ENCODE measurements at regions not wholly inside any gene's neighbourhood (a gene's known extent, or its start where the extent isn't known, plus 50 kb on each side); places are given as distances from the start of the nearest gene placed in this dataset.
A peak's percentile ranks its signal among the peaks of the same experiment; 100 is the strongest.

- Histone ChIP-seq H3K36me3 (ENCODE audit: low read depth) (no peaks in the 10 kb centered on the region), H3K27me3 (replicated peaks; ENCODE audit: insufficient read depth) (no peaks in the 10 kb centered on the region), H3K27ac (peak overlapping the region; percentile 14; the same call in 1 of the 2 replicates), H3K9me2 (ENCODE audit: insufficient read depth) (no peaks in the 10 kb centered on the region), H4K20me1 (ENCODE audit: insufficient read depth) (no peaks in the 10 kb centered on the region), H3K9ac (no peak overlapping the region), H3K79me2 (ENCODE audit: insufficient read depth) (no peaks in the 10 kb centered on the region), H3K4me2 (ENCODE audit: unreplicated experiment) (no peak overlapping the region), H3K4me1 (ENCODE audit: insufficient read depth) (peaks cover 19% of the 10 kb centered on the region), H2AFZ (no peak overlapping the region), H3K4me3 (no peak overlapping the region), H3K9me3 (ENCODE audit: low read depth) (no peaks in the 10 kb centered on the region), H3F3A (ENCODE audit: insufficient read depth) (0 out of 2 replicates have a peak, but pooled peaks cover 6% of the 10 kb centered on the region)
- peak; percentile 81 for DNase-seq
- in situ Hi-C loops (cut with MboI), result no loop called here
- TF ChIP-seq EZH2 (IDR thresholded peaks at IDR 0.05; ENCODE audit: insufficient read depth, poor library complexity, severe bottlenecking) (no peak), EZH2phosphoT487 (IDR thresholded peaks at IDR 0.05; ENCODE audit: insufficient read depth, low read depth) (no peak)
- 21 to 36% methylated on average over 2 of the region's 2 CpGs for WGBS, 2 experiments (ENCODE audit: low coverage in 1 of 2, low lambda C conversion rate in 2 of 2, missing lambda C conversion rate in 2 of 2)
Measured at GRCh38 chr2:8319219-8319618, 362.6 kb upstream of the ID2 start.

GRCh38 chr2:8320311-8321066, 361.4 kb upstream of the ID2 start:
- no peak overlapping the region for H3K27ac ChIP-seq

GRCh38 chr2:8322634-8323033, 359.2 kb upstream of the ID2 start:
- Histone ChIP-seq H3K27ac (no peak overlapping the region), H3K9ac (no peak overlapping the region), H3K4me1 (ENCODE audit: insufficient read depth) (peaks cover 14% of the 10 kb centered on the region), H3K9me2 (ENCODE audit: insufficient read depth) (no peaks in the 10 kb centered on the region), H3K27me3 (replicated peaks; ENCODE audit: insufficient read depth) (no peaks in the 10 kb centered on the region; the same call in 1 of the 2 replicates), H4K20me1 (ENCODE audit: insufficient read depth) (no peaks in the 10 kb centered on the region), H3K4me3 (no peak overlapping the region), H3K79me2 (ENCODE audit: insufficient read depth) (no peaks in the 10 kb centered on the region), H3K4me2 (ENCODE audit: unreplicated experiment) (no peak overlapping the region), H3K36me3 (ENCODE audit: low read depth) (no peaks in the 10 kb centered on the region), H3K9me3 (ENCODE audit: low read depth) (no peaks in the 10 kb centered on the region), H3F3A (ENCODE audit: insufficient read depth) (0 out of 2 replicates have a peak, but pooled peaks cover 6% of the 10 kb centered on the region), H2AFZ (no peak overlapping the region)
- in situ Hi-C loops (cut with MboI), result no loop called here
- no peak for TF ChIP-seq EZH2phosphoT487 (IDR thresholded peaks at IDR 0.05; ENCODE audit: insufficient read depth, low read depth)
- TF ChIP-seq EZH2 (IDR thresholded peaks at IDR 0.05; ENCODE audit: insufficient read depth, poor library complexity, severe bottlenecking), result no peak
- WGBS, 2 experiments (ENCODE audit: low coverage in 1 of 2, low lambda C conversion rate in 2 of 2, missing lambda C conversion rate in 2 of 2), result 77 to 81% methylated on average over 4 of the region's 4 CpGs
- no peak for DNase-seq

More at GRCh38 chr2:8320311-8321066, 361.4 kb upstream of the ID2 start:
- Histone ChIP-seq H3K4me1 (ENCODE audit: insufficient read depth) (peaks cover 19% of the 10 kb centered on the region), H3K9ac (no peak overlapping the region), H3K36me3 (ENCODE audit: low read depth) (no peaks in the 10 kb centered on the region), H4K20me1 (ENCODE audit: insufficient read depth) (no peaks in the 10 kb centered on the region), H3K9me2 (ENCODE audit: insufficient read depth) (no peaks in the 10 kb centered on the region), H3K4me3 (no peak overlapping the region), H2AFZ (no peak overlapping the region), H3K27me3 (replicated peaks; ENCODE audit: insufficient read depth) (no peaks in the 10 kb centered on the region; the same call in 1 of the 2 replicates), H3K79me2 (ENCODE audit: insufficient read depth) (no peaks in the 10 kb centered on the region), H3K9me3 (ENCODE audit: low read depth) (no peaks in the 10 kb centered on the region), H3K4me2 (ENCODE audit: unreplicated experiment) (no peak overlapping the region), H3F3A (ENCODE audit: insufficient read depth) (0 out of 2 replicates have a peak, but pooled peaks cover 6% of the 10 kb centered on the region)
- TF ChIP-seq EZH2phosphoT487 (IDR thresholded peaks at IDR 0.05; ENCODE audit: insufficient read depth, low read depth) (no peak), EZH2 (IDR thresholded peaks at IDR 0.05; ENCODE audit: insufficient read depth, poor library complexity, severe bottlenecking) (no peak)
- in situ Hi-C loops (cut with MboI), result no loop called here
- DNase-seq, result peak; percentile 72
- WGBS, 2 experiments (ENCODE audit: low coverage in 1 of 2, low lambda C conversion rate in 2 of 2, missing lambda C conversion rate in 2 of 2), result 51 to 57% methylated on average over 6 of the region's 6 CpGs

- WGBS, 2 experiments (ENCODE audit: low coverage in 1 of 2, low lambda C conversion rate in 2 of 2, missing lambda C conversion rate in 2 of 2), result 67 to 70% methylated on average over 11 of the region's 11 CpGs
Measured at GRCh38 chr2:8324164-8324856, 357.5 kb upstream of the ID2 start.

More at GRCh38 chr2:8324164-8324856, 357.5 kb upstream of the ID2 start:
- H2AFZ ChIP-seq, result no peak overlapping the region
- H4K20me1 ChIP-seq (ENCODE audit: insufficient read depth), result no peaks in the 10 kb centered on the region
- no peak for TF ChIP-seq EZH2 (IDR thresholded peaks at IDR 0.05; ENCODE audit: insufficient read depth, poor library complexity, severe bottlenecking)
- TF ChIP-seq EZH2phosphoT487 (IDR thresholded peaks at IDR 0.05; ENCODE audit: insufficient read depth, low read depth), result no peak
- no peaks in the 10 kb centered on the region for H3K9me3 ChIP-seq (ENCODE audit: low read depth)
- H3K4me1 ChIP-seq (ENCODE audit: insufficient read depth), result peaks cover 10% of the 10 kb centered on the region
- H3K9me2 ChIP-seq (ENCODE audit: insufficient read depth), result no peaks in the 10 kb centered on the region
- no peak for DNase-seq
- H3K27ac ChIP-seq, result no peak overlapping the region
- no peaks in the 10 kb centered on the region; the same call in 1 of the 2 replicates for H3K27me3 ChIP-seq (replicated peaks; ENCODE audit: insufficient read depth)
- in situ Hi-C loops (cut with MboI), result no loop called here
- no peak overlapping the region for H3K4me2 ChIP-seq (ENCODE audit: unreplicated experiment)
- 0 out of 2 replicates have a peak, but pooled peaks cover 6% of the 10 kb centered on the region for H3F3A ChIP-seq (ENCODE audit: insufficient read depth)
- no peaks in the 10 kb centered on the region for H3K79me2 ChIP-seq (ENCODE audit: insufficient read depth)
- no peaks in the 10 kb centered on the region for H3K36me3 ChIP-seq (ENCODE audit: low read depth)
- no peak overlapping the region for H3K9ac ChIP-seq
- H3K4me3 ChIP-seq, result no peak overlapping the region

All from GM23248 (cell line).